ENCODE measurements at regions not wholly inside any gene's neighbourhood (a gene's known extent, or its start where the extent isn't known, plus 50 kb on each side); places are given as distances from the start of the nearest gene placed in this dataset.

- H3K27me3 ChIP-seq (replicated peaks; ENCODE audit: insufficient read depth), result no peaks in the 10 kb centered on the region
- DNase-seq (ENCODE audit: low spot score), result no peak
- H3K9me3 ChIP-seq, result no peaks in the 10 kb centered on the region
- no peak overlapping the region for H3K4me3 ChIP-seq
- no peaks in the 10 kb centered on the region for H3K4me1 ChIP-seq (replicated peaks)
- intact Hi-C loops (cut with DNase I), result no loop called here
- no peak overlapping the region for H3K27ac ChIP-seq
- no peaks in the 10 kb centered on the region for H3K36me3 ChIP-seq
- TF ChIP-seq POLR2A (IDR thresholded peaks at IDR 0.05), result no peak
- TF ChIP-seq POLR2AphosphoS5 (IDR thresholded peaks at IDR 0.05), result no peak
- TF ChIP-seq CTCF (IDR thresholded peaks at IDR 0.05), result no peak
- 68% methylated on average over 7 of the region's 8 CpGs for WGBS
Observed at GRCh38 chrX:155774387-155774786, 106.8 kb upstream of the VAMP7 start.

- Histone ChIP-seq H3K36me3 (no peaks in the 10 kb centered on the region), H3K27me3 (replicated peaks; ENCODE audit: insufficient read depth) (no peaks in the 10 kb centered on the region), H3K4me1 (replicated peaks) (no peaks in the 10 kb centered on the region), H3K27ac (peak overlapping the region in 1 of 2 donors; percentile 70), H3K9me3 (no peaks in the 10 kb centered on the region), H3K4me3 (peak overlapping the region in 1 of 2 donors; percentile 20)
- WGBS, result 41% methylated on average over 24 of the region's 24 CpGs
- no peak for DNase-seq (ENCODE audit: low spot score)
- intact Hi-C loops (cut with DNase I), result no loop called here
- TF ChIP-seq CTCF (IDR thresholded peaks at IDR 0.05) (no peak), POLR2A (IDR thresholded peaks at IDR 0.05) (no peak), POLR2AphosphoS5 (IDR thresholded peaks at IDR 0.05) (no peak)
Observed at GRCh38 chrX:155767876-155768769, 113.0 kb upstream of the VAMP7 start.

GRCh38 chrX:155767051-155767875 is 113.9 kb upstream of the VAMP7 start:
- H3K27me3 ChIP-seq (replicated peaks; ENCODE audit: insufficient read depth), result no peaks in the 10 kb centered on the region
- intact Hi-C loops (cut with DNase I), result no loop called here
- no peaks in the 10 kb centered on the region for H3K4me1 ChIP-seq (replicated peaks)
- peak overlapping the region; percentile 26 to 32 for H3K4me3 ChIP-seq
- peak overlapping the region; percentile 50 to 70 for H3K27ac ChIP-seq
- no peaks in the 10 kb centered on the region for H3K36me3 ChIP-seq
- no peaks in the 10 kb centered on the region for H3K9me3 ChIP-seq
- TF ChIP-seq POLR2AphosphoS5 (IDR thresholded peaks at IDR 0.05) (no peak), POLR2A (IDR thresholded peaks at IDR 0.05) (no peak), CTCF (IDR thresholded peaks at IDR 0.05) (no peak)
- 28% methylated on average over 19 of the region's 19 CpGs for WGBS
- peak; percentile 57 for DNase-seq (ENCODE audit: low spot score)

GRCh38 chrX:155766321-155766720 is 114.8 kb upstream of the VAMP7 start:
- no peak overlapping the region for H3K4me3 ChIP-seq
- no peak overlapping the region for H3K27ac ChIP-seq
- intact Hi-C loops (cut with DNase I), result no loop called here
- no peaks in the 10 kb centered on the region for H3K4me1 ChIP-seq (replicated peaks)
- H3K27me3 ChIP-seq (replicated peaks; ENCODE audit: insufficient read depth), result no peaks in the 10 kb centered on the region
- TF ChIP-seq POLR2AphosphoS5 (IDR thresholded peaks at IDR 0.05) (no peak), POLR2A (IDR thresholded peaks at IDR 0.05) (no peak), CTCF (IDR thresholded peaks at IDR 0.05) (no peak)
- DNase-seq (ENCODE audit: low spot score), result no peak
- no peaks in the 10 kb centered on the region for H3K36me3 ChIP-seq
- 22% methylated on average over 1 of the region's 1 CpG for WGBS
- H3K9me3 ChIP-seq, result no peaks in the 10 kb centered on the region

Measured in prostate gland (tissue), 2 donors.